ENCODE measurements at regions not wholly inside any gene's neighbourhood (a gene's known extent, or its start where the extent isn't known, plus 50 kb on each side); places are given as distances from the start of the nearest gene placed in this dataset.

- no peak overlapping the region for H3K4me3 ChIP-seq (ENCODE audit: low read depth, low read length)
- peak in 1 of 2 donors; percentile 23 for DNase-seq
- no CpG with 5 or more reads among the region's 6 CpGs for WGBS (ENCODE audit: extremely low coverage, insufficient coverage, insufficient read length)
Observed at GRCh38 chr5:130289132-130290088, 385.1 kb downstream of the CHSY3 start.

GRCh38 chr5:130287438-130287837, 383.2 kb downstream of the CHSY3 start:
- Histone ChIP-seq H2BK5ac (ENCODE audit: low read depth, low read length, poor library complexity) (no peak overlapping the region), H3K23ac (ENCODE audit: low read length) (no peak overlapping the region), H3K4me3 (ENCODE audit: low read depth, low read length) (no peak overlapping the region), H3K4me2 (ENCODE audit: low read length) (no peak overlapping the region), H4K8ac (ENCODE audit: low read depth, low read length) (no peak overlapping the region), H3K14ac (ENCODE audit: low read length) (no peak overlapping the region), H3K79me1 (ENCODE audit: low read length) (no peaks in the 10 kb centered on the region), H2AK5ac (ENCODE audit: low read length) (no peak overlapping the region), H3K9ac (ENCODE audit: low read length) (no peak overlapping the region), H3K9me3 (ENCODE audit: insufficient read depth, low read depth, low read length) (no peaks in the 10 kb centered on the region), H3K36me3 (ENCODE audit: control insufficient read depth in 1 of 2, insufficient read depth in 2 of 2, low read length in 2 of 2) (no peaks in the 10 kb centered on the region), H3K27me3 (ENCODE audit: insufficient read depth, low read length) (no peaks in the 10 kb centered on the region), H4K91ac (ENCODE audit: low read depth, low read length) (no peak overlapping the region), H2BK12ac (ENCODE audit: low read length) (no peak overlapping the region), H4K12ac (ENCODE audit: low read depth, low read length) (no peak overlapping the region), H3K18ac (ENCODE audit: low read length) (no peak overlapping the region), H3K4me1 (ENCODE audit: control insufficient read depth in 1 of 2, insufficient read depth in 2 of 2, low read length in 2 of 2) (peaks cover 0 to 4% of the 10 kb centered on the region in 2 experiments), H3K4ac (ENCODE audit: low read depth, low read length) (no peak overlapping the region), H3K79me2 (ENCODE audit: control insufficient read depth, insufficient read depth, low read length, poor library complexity) (no peaks in the 10 kb centered on the region), H2BK120ac (ENCODE audit: insufficient read depth, low read length, poor library complexity) (no peak overlapping the region), H3K27ac (ENCODE audit: low read depth, low read length) (no peak overlapping the region), H2AFZ (ENCODE audit: insufficient read depth, low read length, poor library complexity) (no peak overlapping the region)
- no peak for DNase-seq

More at GRCh38 chr5:130289132-130290088, 385.1 kb downstream of the CHSY3 start:
- H2AFZ ChIP-seq (ENCODE audit: insufficient read depth, low read length, poor library complexity), result no peak overlapping the region
- no peak overlapping the region for H4K12ac ChIP-seq (ENCODE audit: low read depth, low read length)
- no peak overlapping the region for H3K23ac ChIP-seq (ENCODE audit: low read length)
- no peak overlapping the region for H4K91ac ChIP-seq (ENCODE audit: low read depth, low read length)
- no peaks in the 10 kb centered on the region for H3K9me3 ChIP-seq (ENCODE audit: insufficient read depth, low read depth, low read length)
- H2AK5ac ChIP-seq (ENCODE audit: low read length), result no peak overlapping the region
- H3K27me3 ChIP-seq (ENCODE audit: insufficient read depth, low read length), result no peaks in the 10 kb centered on the region
- no peaks in the 10 kb centered on the region for H3K79me2 ChIP-seq (ENCODE audit: control insufficient read depth, insufficient read depth, low read length, poor library complexity)
- peak overlapping the region; percentile 38 for H3K4me2 ChIP-seq (ENCODE audit: low read length)
- no peak overlapping the region for H3K18ac ChIP-seq (ENCODE audit: low read length)
- H3K4ac ChIP-seq (ENCODE audit: low read depth, low read length), result no peak overlapping the region
- H2BK12ac ChIP-seq (ENCODE audit: low read length), result no peak overlapping the region
- no peak overlapping the region for H2BK5ac ChIP-seq (ENCODE audit: low read depth, low read length, poor library complexity)
- peak overlapping the region; percentile 53 for H3K27ac ChIP-seq (ENCODE audit: low read depth, low read length)
- no peak overlapping the region for H3K9ac ChIP-seq (ENCODE audit: low read length)
- H3K36me3 ChIP-seq (ENCODE audit: control insufficient read depth in 1 of 2, insufficient read depth in 2 of 2, low read length in 2 of 2), result no peaks in the 10 kb centered on the region
- H3K14ac ChIP-seq (ENCODE audit: low read length), result no peak overlapping the region
- H4K8ac ChIP-seq (ENCODE audit: low read depth, low read length), result no peak overlapping the region
- peaks cover 0 to 4% of the 10 kb centered on the region in 2 experiments for H3K4me1 ChIP-seq (ENCODE audit: control insufficient read depth in 1 of 2, insufficient read depth in 2 of 2, low read length in 2 of 2)
- no peaks in the 10 kb centered on the region for H3K79me1 ChIP-seq (ENCODE audit: low read length)
- H2BK120ac ChIP-seq (ENCODE audit: insufficient read depth, low read length, poor library complexity), result no peak overlapping the region

GRCh38 chr5:130286971-130287370, 382.7 kb downstream of the CHSY3 start:
- no peak overlapping the region for H4K8ac ChIP-seq (ENCODE audit: low read depth, low read length)
- no peak overlapping the region for H3K9ac ChIP-seq (ENCODE audit: low read length)
- no peak for DNase-seq
- no peak overlapping the region for H3K4ac ChIP-seq (ENCODE audit: low read depth, low read length)
- no peak overlapping the region for H2BK12ac ChIP-seq (ENCODE audit: low read length)
- H3K36me3 ChIP-seq (ENCODE audit: control insufficient read depth in 1 of 2, insufficient read depth in 2 of 2, low read length in 2 of 2), result no peaks in the 10 kb centered on the region
- H2AFZ ChIP-seq (ENCODE audit: insufficient read depth, low read length, poor library complexity), result no peak overlapping the region
- H3K23ac ChIP-seq (ENCODE audit: low read length), result no peak overlapping the region
- H3K4me1 ChIP-seq (ENCODE audit: control insufficient read depth in 1 of 2, insufficient read depth in 2 of 2, low read length in 2 of 2), result peaks cover 0 to 4% of the 10 kb centered on the region in 2 experiments
- H4K12ac ChIP-seq (ENCODE audit: low read depth, low read length), result no peak overlapping the region
- H3K4me2 ChIP-seq (ENCODE audit: low read length), result no peak overlapping the region
- WGBS (ENCODE audit: extremely low coverage, insufficient coverage, insufficient read length), result no CpG with 5 or more reads among the region's 2 CpGs
- H3K14ac ChIP-seq (ENCODE audit: low read length), result no peak overlapping the region
- H2AK5ac ChIP-seq (ENCODE audit: low read length), result no peak overlapping the region
- H3K79me1 ChIP-seq (ENCODE audit: low read length), result no peaks in the 10 kb centered on the region
- no peak overlapping the region for H4K91ac ChIP-seq (ENCODE audit: low read depth, low read length)
- no peaks in the 10 kb centered on the region for H3K27me3 ChIP-seq (ENCODE audit: insufficient read depth, low read length)
- no peak overlapping the region for H2BK5ac ChIP-seq (ENCODE audit: low read depth, low read length, poor library complexity)
- H3K79me2 ChIP-seq (ENCODE audit: control insufficient read depth, insufficient read depth, low read length, poor library complexity), result no peaks in the 10 kb centered on the region
- no peak overlapping the region for H2BK120ac ChIP-seq (ENCODE audit: insufficient read depth, low read length, poor library complexity)
- no peak overlapping the region for H3K4me3 ChIP-seq (ENCODE audit: low read depth, low read length)
- H3K27ac ChIP-seq (ENCODE audit: low read depth, low read length), result no peak overlapping the region
- no peaks in the 10 kb centered on the region for H3K9me3 ChIP-seq (ENCODE audit: insufficient read depth, low read depth, low read length)
- H3K18ac ChIP-seq (ENCODE audit: low read length), result no peak overlapping the region

- Histone ChIP-seq H3K4me2 (ENCODE audit: low read length) (no peak overlapping the region), H4K91ac (ENCODE audit: low read depth, low read length) (no peak overlapping the region), H3K23ac (ENCODE audit: low read length) (no peak overlapping the region), H3K14ac (ENCODE audit: low read length) (no peak overlapping the region), H2AK5ac (ENCODE audit: low read length) (no peak overlapping the region), H4K12ac (ENCODE audit: low read depth, low read length) (no peak overlapping the region), H2BK5ac (ENCODE audit: low read depth, low read length, poor library complexity) (no peak overlapping the region), H3K4ac (ENCODE audit: low read depth, low read length) (no peak overlapping the region), H2BK120ac (ENCODE audit: insufficient read depth, low read length, poor library complexity) (no peak overlapping the region), H3K4me1 (ENCODE audit: control insufficient read depth in 1 of 2, insufficient read depth in 2 of 2, low read length in 2 of 2) (no peaks in the 10 kb centered on the region), H3K18ac (ENCODE audit: low read length) (no peak overlapping the region), H3K27me3 (ENCODE audit: insufficient read depth, low read length) (no peaks in the 10 kb centered on the region), H2BK12ac (ENCODE audit: low read length) (no peak overlapping the region), H3K27ac (ENCODE audit: low read depth, low read length) (no peak overlapping the region), H3K79me2 (ENCODE audit: control insufficient read depth, insufficient read depth, low read length, poor library complexity) (no peaks in the 10 kb centered on the region), H2AFZ (ENCODE audit: insufficient read depth, low read length, poor library complexity) (no peak overlapping the region), H3K9me3 (ENCODE audit: insufficient read depth, low read depth, low read length) (peaks cover under 1% of the 10 kb centered on the region), H3K36me3 (ENCODE audit: control insufficient read depth in 1 of 2, insufficient read depth in 2 of 2, low read length in 2 of 2) (no peaks in the 10 kb centered on the region), H3K79me1 (ENCODE audit: low read length) (no peaks in the 10 kb centered on the region), H4K8ac (ENCODE audit: low read depth, low read length) (no peak overlapping the region), H3K9ac (ENCODE audit: low read length) (no peak overlapping the region), H3K4me3 (ENCODE audit: low read depth, low read length) (no peak overlapping the region)
- DNase-seq, result no peak
- no CpG with 5 or more reads among the region's 1 CpG for WGBS (ENCODE audit: extremely low coverage, insufficient coverage, insufficient read length)
Observed at GRCh38 chr5:130282049-130282448, 377.8 kb downstream of the CHSY3 start.

Data from trophoblast cell (in vitro differentiated cells and primary cell).